ENCODE measurements at regions not wholly inside any gene's neighbourhood (a gene's known extent, or its start where the extent isn't known, plus 50 kb on each side); places are given as distances from the start of the nearest gene placed in this dataset.
"Not testable (repeated sequence)": the region's sequence is repeated elsewhere in the genome, so short reads cannot be mapped to it uniquely, and the experiment has no call there.

GRCh38 chr2:226164512-226164911 is 635.1 kb downstream of the IRS1 start:
- H3K4me1 ChIP-seq, result no peaks in the 10 kb centered on the region
- H3K36me3 ChIP-seq, result no peaks in the 10 kb centered on the region
- TF ChIP-seq CTCF (IDR thresholded peaks at IDR 0.05), result no peak
- no peak overlapping the region for H3K4me3 ChIP-seq
- WGBS, 2 donors, result 31 to 48% methylated on average over 1 of the region's 1 CpG
- H3K9me3 ChIP-seq, result no peaks in the 10 kb centered on the region
- ATAC-seq (peak in 2 of 8 donors; percentile 59 to 77), DNase-seq (no peak)
- H3K27ac ChIP-seq, result no peak overlapping the region
- no peaks in the 10 kb centered on the region for H3K27me3 ChIP-seq
- intact Hi-C loops (cut with DNase I), result no loop called here

- H3K27me3 ChIP-seq, ATAC-seq, H3K27ac ChIP-seq: not testable (repeated sequence)
These were observed 639.0 kb downstream of the IRS1 start for GRCh38 chr2:226160617-226161016.

GRCh38 chr2:226159875-226160479 is 639.6 kb downstream of the IRS1 start:
- no peak overlapping the region for H3K4me3 ChIP-seq
- no peaks in the 10 kb centered on the region for H3K36me3 ChIP-seq
- no peak for TF ChIP-seq CTCF (IDR thresholded peaks at IDR 0.05)
- WGBS, 2 donors, result 42 to 43% methylated on average over 4 of the region's 4 CpGs
- no peaks in the 10 kb centered on the region for H3K9me3 ChIP-seq
- H3K27ac ChIP-seq, result no peak overlapping the region
- intact Hi-C loops (cut with DNase I), result no loop called here
- DNase-seq (no peak), ATAC-seq (no peak)
- peaks cover 0 to 14% (median 0%) of the 10 kb centered on the region in 9 donors for H3K4me1 ChIP-seq
- H3K27me3 ChIP-seq, result no peaks in the 10 kb centered on the region

More at GRCh38 chr2:226160617-226161016, 639.0 kb downstream of the IRS1 start:
- H3K9me3 ChIP-seq; DNase-seq; H3K36me3 ChIP-seq; H3K4me3 ChIP-seq; intact Hi-C loops (cut with DNase I): not testable (repeated sequence)
- WGBS, 2 donors, result 96 to 97% methylated on average over 4 of the region's 4 CpGs
- H3K4me1 ChIP-seq, result peaks cover 0 to 10% (median 0%) of the 10 kb centered on the region in 9 donors

GRCh38 chr2:226158940-226159339 is 640.7 kb downstream of the IRS1 start:
- whole genome bisulfite sequencing, 2 donors, result 93% methylated on average over 2 of the region's 2 CpGs
- intact Hi-C loops (cut with DNase I), result no loop called here
- no peak for ATAC-seq
- no peak overlapping the region for H3K4me3 ChIP-seq
- no peak for DNase-seq
- peaks cover 0 to 14% (median 0%) of the 10 kb centered on the region in 9 donors for H3K4me1 ChIP-seq
- H3K27ac ChIP-seq, result no peak overlapping the region
- no peaks in the 10 kb centered on the region for H3K36me3 ChIP-seq
- no peaks in the 10 kb centered on the region for H3K9me3 ChIP-seq
- no peaks in the 10 kb centered on the region for H3K27me3 ChIP-seq
- no peak for TF ChIP-seq CTCF (IDR thresholded peaks at IDR 0.05)

GRCh38 chr2:226158229-226158628 is 641.4 kb downstream of the IRS1 start:
- 30 to 53% methylated on average over 1 of the region's 1 CpG for WGBS, 2 donors
- H3K36me3 ChIP-seq, result no peaks in the 10 kb centered on the region

More at GRCh38 chr2:226158229-226158628, 641.4 kb downstream of the IRS1 start:
- TF ChIP-seq CTCF (IDR thresholded peaks at IDR 0.05), result no peak
- intact Hi-C loops (cut with DNase I), result no loop called here
- Histone ChIP-seq H3K4me1 (peaks cover 0 to 14% (median 0%) of the 10 kb centered on the region in 9 donors), H3K27ac (no peak overlapping the region), H3K9me3 (no peaks in the 10 kb centered on the region), H3K4me3 (no peak overlapping the region), H3K27me3 (no peaks in the 10 kb centered on the region)
- ATAC-seq (peak in 2 of 8 donors; percentile 71 to 75), DNase-seq (no peak)
